Stromal cell of bone marrow (primary cell): ENCODE measurements at regions not wholly inside any gene's neighbourhood (a gene's known extent, or its start where the extent isn't known, plus 50 kb on each side); places are given as distances from the start of the nearest gene placed in this dataset.
A peak's percentile ranks its signal among the peaks of the same experiment; 100 is the strongest.

Experiments used
- DNase-seq: peaks from one replicate; pipeline ENCODE4 v3.0.0-alpha.2; 2012; ENCODE audit warnings: low read depth

DNA sequence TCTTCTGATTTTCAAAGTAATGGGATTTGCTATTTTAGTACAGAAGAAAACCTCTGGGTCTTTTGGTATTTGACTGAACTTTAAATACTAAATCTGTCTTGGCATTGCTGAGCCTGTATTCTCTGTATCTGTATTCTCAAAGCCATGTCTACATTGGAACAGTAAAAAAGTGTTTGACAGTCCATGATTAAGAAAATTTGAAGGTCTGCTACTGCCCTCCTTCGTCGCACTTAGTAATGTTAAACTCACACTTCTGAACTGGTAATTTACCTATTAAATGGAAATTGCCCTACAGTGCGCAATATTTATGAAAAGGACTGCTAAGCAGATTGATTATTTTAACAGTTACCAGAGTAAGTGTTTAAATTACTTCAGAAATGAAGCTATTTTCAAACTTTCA lies 165.7 kb upstream of the SMC2 start:
- no peak for DNase-seq

DNA sequence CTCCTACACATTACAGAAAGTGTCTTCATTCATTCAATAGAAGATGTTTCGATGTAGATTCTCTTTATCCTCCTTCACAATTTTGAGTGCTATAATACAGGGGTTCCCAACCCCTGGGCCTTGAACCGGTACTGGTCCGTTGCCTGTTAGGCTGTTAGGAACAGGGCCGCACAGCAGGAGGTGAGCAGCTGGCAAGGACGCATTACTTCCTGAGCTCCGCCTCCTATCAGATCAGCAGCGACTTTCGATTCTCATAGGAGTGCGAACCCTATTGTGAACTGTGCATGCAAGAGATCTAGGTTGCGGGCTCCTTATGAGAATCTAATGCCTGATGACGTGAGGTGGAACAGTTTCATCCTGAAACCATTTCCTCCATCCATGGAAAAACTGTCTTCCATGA lies 153.0 kb upstream of the SMC2 start:
- DNase-seq: no peak

DNA sequence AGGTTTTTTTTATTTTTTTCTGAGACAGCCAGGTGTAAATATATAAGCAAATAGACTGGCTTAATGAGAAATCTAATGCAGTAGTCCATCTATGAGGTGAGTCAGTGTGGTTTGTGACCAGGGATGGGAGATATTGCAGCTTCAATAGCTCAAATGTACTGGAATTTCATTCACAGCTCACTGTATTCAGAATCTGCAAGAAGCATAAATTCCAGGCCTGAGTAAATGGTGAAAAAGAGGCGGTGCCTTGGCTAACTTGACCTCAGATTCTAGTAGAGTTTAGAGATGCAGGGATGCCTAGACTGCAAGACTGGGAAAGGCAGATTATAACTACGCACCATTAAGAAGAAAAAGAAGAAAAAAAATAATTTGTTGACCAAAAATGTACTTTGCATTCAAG lies 151.9 kb upstream of the SMC2 start:
- DNase-seq: no peak

DNA sequence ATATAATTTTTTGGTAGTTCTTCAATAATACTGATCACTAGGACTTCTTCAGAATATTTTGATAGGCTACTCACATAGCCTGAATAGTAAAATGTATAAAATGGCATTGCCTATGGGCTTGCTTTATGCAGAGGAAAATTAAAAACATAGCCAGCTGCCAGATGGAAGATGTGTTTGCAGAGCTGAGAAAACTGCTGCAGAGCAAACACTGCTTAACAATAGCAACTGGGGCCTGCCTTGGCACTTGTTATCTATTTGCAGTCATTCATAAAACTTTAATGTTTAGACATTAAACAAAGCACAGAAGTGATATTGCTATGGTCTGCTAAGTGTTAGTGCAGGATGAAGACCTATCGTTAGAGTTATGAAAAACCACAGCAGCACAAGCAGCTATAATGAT lies 151.5 kb upstream of the SMC2 start:
- no peak for DNase-seq

DNA sequence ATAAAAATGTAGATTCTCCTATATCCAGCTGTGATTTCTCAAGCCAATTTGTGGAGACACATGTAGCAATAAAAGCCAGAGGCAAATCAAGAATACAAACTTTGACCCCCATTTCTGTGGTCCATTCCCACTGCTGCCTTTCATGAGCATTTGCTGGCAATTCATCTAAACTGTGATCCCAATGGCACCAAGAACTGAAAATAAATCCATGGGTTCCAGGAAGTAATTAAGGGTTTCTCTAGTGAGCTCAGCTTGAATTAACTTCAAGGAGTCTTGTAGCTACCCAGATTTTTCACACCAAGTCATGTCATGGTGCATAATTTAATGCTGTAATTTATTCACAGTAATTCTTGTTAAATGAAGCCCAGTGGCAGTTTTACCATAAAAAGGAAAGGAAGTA lies 145.0 kb upstream of the SMC2 start:
- DNase-seq: no peak

DNA sequence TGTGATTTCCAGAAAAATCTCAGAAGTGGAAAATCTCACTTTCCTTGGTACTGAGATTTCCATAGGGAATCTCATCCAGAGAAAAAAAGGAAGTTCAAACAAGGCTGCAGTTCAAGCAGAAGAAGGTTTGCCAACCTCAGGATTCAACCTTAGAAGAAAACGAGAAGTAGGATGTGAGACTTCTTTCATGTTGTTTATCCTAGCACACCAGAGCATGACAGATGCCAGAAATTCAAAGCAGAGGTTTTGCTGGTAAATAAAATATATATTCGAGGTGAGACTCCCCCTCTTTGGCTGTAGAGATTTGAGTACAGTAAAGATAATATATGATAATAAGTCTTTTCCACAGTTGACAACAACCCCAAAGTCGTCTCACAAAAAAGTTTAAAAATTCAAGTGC lies 116.9 kb upstream of the SMC2 start:
- no peak for DNase-seq

DNA sequence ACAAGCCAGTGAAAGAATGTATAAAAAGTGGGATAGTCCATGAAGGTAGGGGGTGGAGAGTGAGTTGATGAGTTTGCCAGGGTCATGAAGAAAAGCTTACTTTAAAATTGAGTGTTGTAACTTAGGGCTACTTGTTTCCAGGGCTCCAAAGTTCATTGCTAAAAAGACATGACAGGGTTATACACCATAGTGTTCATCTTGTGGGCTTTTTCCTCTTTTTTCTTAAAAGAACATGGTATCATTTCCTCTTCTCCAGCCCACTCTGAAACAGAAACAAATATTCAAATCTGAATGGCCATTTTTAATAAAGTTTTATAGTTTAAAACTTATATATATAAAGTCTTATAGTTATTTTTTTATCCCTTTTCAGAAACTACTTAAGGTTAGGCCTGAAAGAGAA lies 115.7 kb upstream of the SMC2 start:
- DNase-seq: no peak

DNA sequence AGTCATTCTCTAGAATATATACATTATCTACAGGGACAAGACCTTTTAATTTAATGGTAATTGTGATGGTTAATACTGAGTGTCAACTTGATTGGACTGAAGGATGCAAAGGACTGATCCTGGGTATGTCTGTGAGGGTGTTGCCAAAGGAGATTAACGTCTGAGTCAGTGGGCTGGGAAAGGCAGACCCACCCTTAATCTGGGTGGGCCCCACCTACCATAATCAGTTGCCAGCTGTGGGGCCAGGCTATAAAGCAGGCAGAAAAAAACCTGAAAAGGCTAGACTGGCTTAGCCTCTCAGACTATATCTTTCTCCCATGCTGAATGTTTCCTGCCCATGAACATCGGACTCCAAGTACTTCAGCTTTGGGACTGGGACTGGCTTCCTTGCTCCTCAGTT lies 112.2 kb upstream of the SMC2 start:
- no peak for DNase-seq

DNA sequence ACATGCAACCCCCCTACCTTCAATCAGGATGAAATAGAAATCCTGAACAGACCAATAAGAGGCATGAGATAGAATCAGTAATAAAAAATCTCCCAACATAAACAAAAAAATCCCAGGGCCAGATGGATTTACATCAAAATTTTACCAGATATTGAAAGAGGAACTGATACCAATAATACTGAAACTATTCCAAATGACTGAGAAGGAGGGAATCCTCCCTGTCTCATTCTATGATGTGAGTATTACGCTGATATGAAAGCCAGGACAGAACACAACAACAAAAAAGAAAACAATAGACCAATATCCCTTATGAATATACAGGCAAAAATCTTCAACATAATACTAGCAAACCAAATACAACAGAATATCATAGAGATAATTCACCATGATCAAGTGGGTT lies 109.0 kb upstream of the SMC2 start:
- DNase-seq: no peak

DNA sequence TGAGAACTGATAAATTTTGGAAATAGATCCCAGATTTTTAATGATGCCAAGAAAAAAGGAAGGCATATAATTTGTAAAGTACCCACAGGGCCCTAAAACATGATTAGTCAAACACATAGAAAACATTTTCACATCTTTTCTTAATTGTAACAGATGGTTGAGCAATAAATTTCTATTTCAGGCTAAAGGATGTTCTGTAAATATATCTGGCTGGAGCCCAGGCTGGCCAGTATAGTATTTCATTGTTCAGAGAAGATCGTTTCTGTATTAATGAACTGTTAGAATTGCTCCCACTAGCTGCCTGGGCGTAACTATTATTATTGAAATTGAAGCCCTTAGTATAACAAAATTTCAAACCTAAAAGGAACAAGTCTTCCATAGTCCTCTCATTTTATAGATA lies 105.3 kb upstream of the SMC2 start:
- no peak for DNase-seq

DNA sequence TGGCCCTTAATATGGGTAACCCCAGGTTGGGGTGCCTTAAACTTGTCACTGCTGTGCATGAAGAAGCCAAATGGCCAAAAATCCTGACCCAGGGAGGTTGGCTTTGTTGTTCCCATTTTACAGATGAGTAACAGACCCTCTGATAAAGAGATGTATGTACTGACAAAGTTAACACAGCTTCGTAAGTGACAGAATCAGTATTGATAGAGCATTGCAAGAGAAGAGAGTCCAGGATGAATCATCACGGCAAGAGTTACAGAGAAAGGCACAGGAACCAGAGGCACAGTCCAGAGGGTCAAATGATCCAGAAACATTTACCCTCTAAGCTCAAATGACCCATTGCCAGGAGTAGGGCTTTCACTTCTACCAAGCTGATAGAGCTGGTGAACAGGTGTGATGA lies 103.8 kb upstream of the SMC2 start:
- no peak for DNase-seq

DNA sequence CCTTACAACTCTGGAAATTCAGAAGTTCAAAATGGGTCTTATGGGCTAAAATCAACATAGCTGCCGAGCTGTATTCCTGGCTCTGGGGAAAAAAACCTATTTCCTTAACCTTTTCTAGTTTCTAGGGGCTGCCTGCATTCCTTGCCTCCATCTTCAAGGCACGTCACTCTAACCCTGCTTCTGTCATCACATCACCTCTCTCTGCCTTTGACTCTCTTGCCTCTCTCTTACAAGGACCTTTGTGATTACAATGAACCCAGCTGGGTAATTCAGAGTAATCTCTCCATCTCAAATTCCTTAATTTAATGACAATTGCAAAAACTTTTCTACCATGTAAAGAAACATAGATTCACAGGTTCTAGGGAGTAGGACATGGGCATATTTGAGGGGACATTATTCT lies 103.1 kb upstream of the SMC2 start:
- no peak for DNase-seq

DNA sequence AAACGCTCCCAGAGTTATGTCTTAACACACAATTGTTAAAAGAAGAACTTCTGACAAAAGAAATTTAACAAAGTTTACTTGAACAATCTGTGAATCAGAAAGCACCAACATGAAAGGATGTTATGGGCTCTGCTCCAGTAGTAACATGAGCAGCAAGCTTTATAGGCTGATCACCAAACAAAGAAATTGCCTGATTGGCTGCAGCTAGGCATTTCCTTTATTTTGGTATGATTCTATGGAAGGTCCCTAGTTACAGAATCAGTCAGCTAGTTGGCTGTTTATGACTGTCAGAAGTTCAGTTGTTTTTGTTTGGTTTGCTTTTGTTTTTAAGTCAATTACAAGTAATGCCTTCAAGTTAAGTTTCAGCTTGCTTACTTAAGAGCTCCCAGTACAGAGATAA lies 102.4 kb upstream of the SMC2 start:
- peak; percentile 18 for DNase-seq

DNA sequence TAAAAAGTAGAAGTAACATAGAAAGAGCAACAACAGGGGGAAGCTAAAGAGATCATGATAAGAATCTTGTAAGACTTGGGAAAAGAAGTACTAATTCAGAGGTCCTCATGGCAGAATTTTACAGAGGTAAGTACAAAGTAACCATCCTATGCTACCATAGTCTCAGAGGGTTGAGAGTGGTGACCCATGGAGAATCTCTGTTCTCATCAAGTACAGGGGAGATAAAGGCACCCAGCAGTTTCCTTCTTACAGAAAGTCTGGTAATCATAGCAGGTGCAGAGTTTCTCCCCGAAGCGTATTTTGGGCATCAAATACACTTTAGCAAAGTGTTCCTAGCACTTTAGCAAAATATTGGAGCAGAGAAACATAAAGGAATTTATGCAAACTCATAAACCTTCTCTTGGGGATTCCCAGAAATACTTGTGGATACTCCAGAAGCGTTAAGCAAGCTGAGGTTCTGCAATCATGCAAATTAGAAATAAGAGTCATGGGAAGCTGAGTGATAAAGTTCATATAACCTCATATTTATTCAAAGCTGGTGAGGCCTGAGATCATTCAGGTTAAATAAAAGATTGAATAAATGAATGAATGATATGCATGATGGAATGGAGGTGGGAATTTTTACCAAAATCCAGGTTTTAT lies 101.0 kb upstream of the SMC2 start:
- no peak for DNase-seq

DNA sequence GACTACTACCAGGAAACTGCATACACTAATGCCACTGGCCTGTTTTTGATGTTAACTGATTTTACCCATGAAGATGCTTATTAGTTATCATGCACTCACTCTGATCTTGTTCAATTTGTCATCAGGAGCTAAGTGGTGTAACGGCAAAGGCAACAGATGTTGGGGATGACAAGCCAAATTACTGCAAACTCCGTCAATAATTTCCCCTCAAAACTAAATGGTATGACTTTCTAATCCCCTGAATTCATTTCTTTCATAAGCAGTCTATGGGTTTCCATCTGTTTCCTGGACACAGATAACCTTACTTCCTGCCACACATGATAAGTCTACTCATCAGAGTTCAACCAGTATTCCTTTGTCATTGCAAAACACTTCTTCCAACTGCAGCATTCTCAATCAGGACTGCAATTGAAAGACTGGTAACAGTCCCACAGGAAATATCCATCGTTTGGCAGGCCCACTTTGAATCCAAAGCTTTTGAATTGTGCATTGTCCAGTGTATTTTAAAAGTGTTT lies 96.2 kb upstream of the SMC2 start:
- no peak for DNase-seq

DNA sequence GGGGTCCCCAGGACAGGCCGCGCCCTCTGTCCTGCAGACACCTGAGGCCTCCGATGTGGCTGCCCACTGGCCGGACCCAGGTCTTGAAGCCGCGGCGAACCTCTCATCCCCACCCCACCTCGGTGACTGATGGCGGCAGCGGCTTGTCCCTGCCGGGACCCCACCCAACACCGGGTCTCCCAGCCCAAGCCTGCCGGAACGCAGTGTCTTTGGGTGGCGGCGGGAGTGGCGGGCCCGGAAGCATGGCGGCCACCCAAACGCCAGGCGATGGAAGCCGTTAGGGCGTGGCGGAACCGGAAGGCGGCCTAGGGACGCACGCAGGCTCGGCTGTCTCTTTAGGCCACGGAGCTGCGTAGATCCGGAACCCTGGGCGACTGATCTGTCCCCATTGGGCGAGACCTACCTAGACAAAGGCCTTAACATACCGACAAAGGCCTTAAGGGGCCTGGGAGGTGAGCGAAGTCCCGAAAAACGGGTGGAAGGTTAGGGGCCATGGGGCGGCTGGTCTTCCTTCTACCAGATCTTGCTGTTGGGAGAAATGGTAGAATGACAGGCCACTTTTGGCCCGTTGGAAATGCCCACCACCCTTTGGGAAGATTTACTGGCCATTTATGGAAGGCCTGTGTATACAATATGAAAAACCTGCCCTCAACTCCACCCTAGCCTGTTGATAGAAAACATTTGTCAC lies 94.6 kb upstream of the SMC2 start:
- no peak for DNase-seq

DNA sequence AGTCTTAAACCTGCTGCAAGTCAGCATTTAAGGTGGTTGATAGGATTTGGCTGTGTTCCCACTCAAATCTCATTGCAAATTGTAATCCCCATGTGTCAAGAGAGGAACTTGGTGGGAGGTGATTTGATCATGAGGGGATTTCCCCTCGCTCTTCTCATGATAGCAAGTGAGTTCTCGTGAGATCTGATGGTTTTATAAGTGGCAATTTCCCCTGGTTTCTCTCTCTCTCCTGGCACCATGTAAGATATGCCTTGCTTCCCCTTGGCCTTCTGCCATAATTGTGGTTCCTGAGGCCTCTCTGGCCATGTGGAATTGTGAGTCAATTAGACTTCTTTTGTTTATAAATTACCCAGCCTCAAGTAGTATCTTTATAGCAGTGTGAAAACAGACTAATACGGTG lies 84.3 kb upstream of the SMC2 start:
- DNase-seq: no peak

DNA sequence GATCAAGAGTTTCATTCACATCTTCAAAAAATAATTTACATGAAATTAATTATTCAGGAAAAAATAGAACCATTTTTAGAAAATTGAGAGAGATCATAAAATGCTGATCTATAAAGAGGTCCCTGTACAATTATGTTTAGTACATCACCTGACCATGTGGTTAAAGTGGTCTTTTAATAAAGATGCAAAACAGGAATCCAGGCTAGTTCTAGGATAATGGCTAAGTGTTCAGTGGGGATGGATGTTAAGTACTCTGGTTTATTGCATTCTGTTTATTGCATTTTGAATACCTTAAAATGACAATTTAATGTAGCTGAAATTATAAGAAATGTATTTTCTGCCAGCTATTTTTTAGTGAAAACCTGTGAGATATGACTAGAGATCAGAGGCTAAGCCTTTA lies 72.0 kb upstream of the SMC2 start:
- no peak for DNase-seq

DNA sequence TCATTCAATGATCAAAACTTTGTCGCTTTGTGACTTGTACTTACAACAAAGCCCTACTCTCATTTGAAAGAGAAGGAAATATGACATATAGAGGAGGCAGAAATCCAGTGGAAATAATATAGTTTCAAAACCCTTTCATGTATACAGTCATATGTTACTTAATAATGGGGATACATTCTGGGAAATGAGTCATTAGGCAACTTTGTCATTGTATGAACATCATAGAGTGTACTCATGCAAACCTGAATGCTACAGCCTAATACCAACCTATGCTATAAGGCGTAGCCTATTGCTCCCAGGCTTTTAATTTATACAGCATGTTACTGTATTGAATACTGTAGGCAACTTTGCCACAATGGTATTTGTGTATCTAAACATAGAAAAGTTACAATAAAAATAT lies 69.0 kb upstream of the SMC2 start:
- DNase-seq: no peak

DNA sequence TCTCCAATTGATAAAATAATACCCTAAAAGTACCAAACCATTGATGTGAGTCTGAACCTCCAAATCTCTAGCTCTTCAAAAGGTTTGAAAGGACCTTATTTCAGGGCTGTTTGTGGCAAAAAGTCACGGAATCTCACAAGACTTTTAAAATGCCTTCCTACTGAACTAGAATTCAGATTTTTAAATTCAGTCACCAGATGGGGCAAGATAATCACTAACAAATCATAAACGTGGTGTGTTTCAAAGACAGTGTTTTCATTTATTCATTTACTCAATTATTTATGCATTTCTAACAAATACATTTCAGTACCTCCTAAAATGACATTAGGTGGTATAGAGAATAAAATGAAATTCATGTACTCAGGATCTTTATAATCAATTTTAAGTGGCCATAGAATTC lies 68.2 kb upstream of the SMC2 start:
- no peak for DNase-seq

DNA sequence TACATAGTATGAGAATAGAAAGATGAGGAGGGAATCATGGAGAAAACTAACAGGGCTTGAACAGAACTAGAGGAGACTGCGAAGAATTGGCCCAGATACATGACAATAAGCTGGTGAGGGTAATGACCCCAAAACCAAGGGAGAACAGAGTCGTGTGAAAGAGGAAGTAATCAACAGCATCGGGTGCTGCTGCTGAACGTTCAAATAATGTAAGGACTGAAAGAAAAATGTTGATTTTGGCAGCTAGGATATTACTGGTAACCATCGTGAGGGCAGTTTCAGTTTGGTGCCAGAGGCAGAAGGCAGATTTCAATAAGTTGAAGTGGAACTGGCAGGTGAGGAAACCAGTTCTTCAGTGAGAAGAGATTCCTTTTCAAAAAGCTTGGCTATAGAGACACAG lies 66.8 kb upstream of the SMC2 start:
- DNase-seq: no peak

DNA sequence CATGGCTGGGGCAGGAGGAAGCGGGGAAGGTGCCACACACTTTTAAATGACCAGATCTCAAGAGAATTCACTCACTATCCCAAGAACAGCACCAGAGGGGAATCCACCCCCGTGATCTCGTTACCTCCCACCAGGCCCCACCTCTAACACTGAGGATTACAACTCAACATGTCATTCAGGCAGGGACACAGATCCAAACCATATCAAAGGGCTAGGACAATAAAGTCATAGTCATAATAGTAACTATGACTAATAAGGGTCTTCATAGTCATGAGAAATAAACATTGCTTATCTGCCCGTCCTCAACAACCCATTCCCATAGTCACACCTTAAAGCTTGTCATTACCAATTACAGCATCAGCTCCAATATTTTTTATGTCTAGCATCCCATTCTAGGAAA lies 65.3 kb upstream of the SMC2 start:
- no peak for DNase-seq
